ENCODE measurements at regions not wholly inside any gene's neighbourhood (a gene's known extent, or its start where the extent isn't known, plus 50 kb on each side); places are given as distances from the start of the nearest gene placed in this dataset.

GRCh38 chr18:77906103-77906892 is 656.6 kb downstream of the GALR1 start:
- Mint-ChIP-seq H3K27ac (no peak overlapping the region), H3K36me3 (ENCODE audit: insufficient read depth) (no peaks in the 10 kb centered on the region), H3K4me1 (ENCODE audit: low read depth) (no peaks in the 10 kb centered on the region), H3K4me3 (ENCODE audit: low read depth) (no peak overlapping the region), H3K9me3 (ENCODE audit: low read depth) (no peaks in the 10 kb centered on the region), H3K27me3 (peaks cover 17% of the 10 kb centered on the region)
- TF ChIP-seq CTCF (IDR thresholded peaks at IDR 0.05; ENCODE audit: unreplicated experiment): no peak
- no peak for DNase-seq (ENCODE audit: low spot score, unreplicated experiment)

GRCh38 chr18:77910347-77910746 is 660.7 kb downstream of the GALR1 start:
- no peak overlapping the region for H3K4me3 Mint-ChIP-seq (ENCODE audit: low read depth)
- no peak for DNase-seq (ENCODE audit: low spot score, unreplicated experiment)
- H3K36me3 Mint-ChIP-seq (ENCODE audit: insufficient read depth): no peaks in the 10 kb centered on the region
- no peak for TF ChIP-seq CTCF (IDR thresholded peaks at IDR 0.05; ENCODE audit: unreplicated experiment)
- H3K27ac Mint-ChIP-seq: no peak overlapping the region
- H3K27me3 Mint-ChIP-seq: peaks cover 29% of the 10 kb centered on the region
- H3K9me3 Mint-ChIP-seq (ENCODE audit: low read depth): no peaks in the 10 kb centered on the region
- no peaks in the 10 kb centered on the region for H3K4me1 Mint-ChIP-seq (ENCODE audit: low read depth)

- no peak for DNase-seq (ENCODE audit: low spot score, unreplicated experiment)
- Mint-ChIP-seq H3K27ac (no peak overlapping the region), H3K4me1 (ENCODE audit: low read depth) (peaks cover 8% of the 10 kb centered on the region), H3K9me3 (ENCODE audit: low read depth) (no peaks in the 10 kb centered on the region), H3K36me3 (ENCODE audit: insufficient read depth) (no peaks in the 10 kb centered on the region), H3K4me3 (ENCODE audit: low read depth) (no peak overlapping the region), H3K27me3 (peaks cover 24% of the 10 kb centered on the region)
- no peak for TF ChIP-seq CTCF (IDR thresholded peaks at IDR 0.05; ENCODE audit: unreplicated experiment)
These were observed 662.4 kb downstream of the GALR1 start for GRCh38 chr18:77911971-77912605.

- peaks cover 17% of the 10 kb centered on the region for H3K4me1 Mint-ChIP-seq (ENCODE audit: low read depth)
- no peak for TF ChIP-seq CTCF (IDR thresholded peaks at IDR 0.05; ENCODE audit: unreplicated experiment)
These were observed 669.1 kb downstream of the GALR1 start for GRCh38 chr18:77918730-77919129.

GRCh38 chr18:77919923-77920322 is 670.3 kb downstream of the GALR1 start:
- Mint-ChIP-seq H3K4me1 (ENCODE audit: low read depth) (peaks cover 17% of the 10 kb centered on the region), H3K9me3 (ENCODE audit: low read depth) (no peaks in the 10 kb centered on the region), H3K4me3 (ENCODE audit: low read depth) (no peak overlapping the region), H3K36me3 (ENCODE audit: insufficient read depth) (no peaks in the 10 kb centered on the region), H3K27ac (no peak overlapping the region), H3K27me3 (peaks cover 14% of the 10 kb centered on the region)
- no peak for TF ChIP-seq CTCF (IDR thresholded peaks at IDR 0.05; ENCODE audit: unreplicated experiment)
- no peak for DNase-seq (ENCODE audit: low spot score, unreplicated experiment)

More at GRCh38 chr18:77918730-77919129, 669.1 kb downstream of the GALR1 start:
- no peaks in the 10 kb centered on the region for H3K36me3 Mint-ChIP-seq (ENCODE audit: insufficient read depth)
- H3K4me3 Mint-ChIP-seq (ENCODE audit: low read depth): no peak overlapping the region
- H3K9me3 Mint-ChIP-seq (ENCODE audit: low read depth): no peaks in the 10 kb centered on the region
- H3K27ac Mint-ChIP-seq: no peak overlapping the region
- H3K27me3 Mint-ChIP-seq: peaks cover 24% of the 10 kb centered on the region
- no peak for DNase-seq (ENCODE audit: low spot score, unreplicated experiment)
